ENCODE measurements at regions not wholly inside any gene's neighbourhood (a gene's known extent, or its start where the extent isn't known, plus 50 kb on each side); places are given as distances from the start of the nearest gene placed in this dataset.

DNA sequence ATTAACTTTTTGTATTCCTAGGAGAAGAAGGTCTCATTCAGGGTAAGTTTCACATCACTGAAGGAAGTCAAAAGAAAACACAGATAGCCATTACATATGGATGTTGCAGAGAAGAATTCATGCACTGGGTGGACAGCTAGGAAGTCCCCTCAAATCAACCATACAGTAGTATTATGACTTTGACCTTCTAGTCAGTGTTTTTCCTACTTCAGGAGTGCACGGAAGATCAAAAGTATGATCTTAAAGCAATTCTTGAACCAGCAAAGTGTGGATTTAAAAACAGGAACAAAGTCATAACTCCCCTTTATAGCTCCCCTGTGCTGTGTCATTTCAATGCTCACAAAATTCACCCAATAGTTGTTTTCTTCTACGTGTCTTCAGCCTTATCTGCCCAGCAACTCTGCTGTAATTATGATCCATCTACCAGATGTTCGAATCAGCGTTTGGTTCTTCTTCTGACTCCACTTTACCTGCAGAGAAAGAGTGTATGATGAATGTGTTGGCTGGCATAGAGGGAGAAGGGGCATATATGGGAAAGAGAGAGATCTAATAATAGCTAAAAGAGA lies 118.1 kb upstream of the MEIS2 start:
- ChIA-PET CTCF (no interaction called here), POLR2A (no interaction called here)
- DNase-seq (no peak), ATAC-seq (no peak)
- TF ChIP-seq, protein P1, sequence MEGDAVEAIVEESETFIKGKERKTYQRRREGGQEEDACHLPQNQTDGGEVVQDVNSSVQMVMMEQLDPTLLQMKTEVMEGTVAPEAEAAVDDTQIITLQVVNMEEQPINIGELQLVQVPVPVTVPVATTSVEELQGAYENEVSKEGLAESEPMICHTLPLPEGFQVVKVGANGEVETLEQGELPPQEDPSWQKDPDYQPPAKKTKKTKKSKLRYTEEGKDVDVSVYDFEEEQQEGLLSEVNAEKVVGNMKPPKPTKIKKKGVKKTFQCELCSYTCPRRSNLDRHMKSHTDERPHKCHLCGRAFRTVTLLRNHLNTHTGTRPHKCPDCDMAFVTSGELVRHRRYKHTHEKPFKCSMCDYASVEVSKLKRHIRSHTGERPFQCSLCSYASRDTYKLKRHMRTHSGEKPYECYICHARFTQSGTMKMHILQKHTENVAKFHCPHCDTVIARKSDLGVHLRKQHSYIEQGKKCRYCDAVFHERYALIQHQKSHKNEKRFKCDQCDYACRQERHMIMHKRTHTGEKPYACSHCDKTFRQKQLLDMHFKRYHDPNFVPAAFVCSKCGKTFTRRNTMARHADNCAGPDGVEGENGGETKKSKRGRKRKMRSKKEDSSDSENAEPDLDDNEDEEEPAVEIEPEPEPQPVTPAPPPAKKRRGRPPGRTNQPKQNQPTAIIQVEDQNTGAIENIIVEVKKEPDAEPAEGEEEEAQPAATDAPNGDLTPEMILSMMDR (IDR thresholded peaks at IDR 0.05): no peak
- Mint-ChIP-seq H3K27me3 (no peaks in the 10 kb centered on the region), H3K4me1 (ENCODE audit: low read depth) (no peaks in the 10 kb centered on the region), H3K4me3 (no peak overlapping the region), H3K9me3 (peaks cover 4% of the 10 kb centered on the region), H3K27ac (no peak overlapping the region), H3K36me3 (ENCODE audit: low read depth) (no peaks in the 10 kb centered on the region)
- intact Hi-C loops (cut with micrococcal nuclease): no loop called here

DNA sequence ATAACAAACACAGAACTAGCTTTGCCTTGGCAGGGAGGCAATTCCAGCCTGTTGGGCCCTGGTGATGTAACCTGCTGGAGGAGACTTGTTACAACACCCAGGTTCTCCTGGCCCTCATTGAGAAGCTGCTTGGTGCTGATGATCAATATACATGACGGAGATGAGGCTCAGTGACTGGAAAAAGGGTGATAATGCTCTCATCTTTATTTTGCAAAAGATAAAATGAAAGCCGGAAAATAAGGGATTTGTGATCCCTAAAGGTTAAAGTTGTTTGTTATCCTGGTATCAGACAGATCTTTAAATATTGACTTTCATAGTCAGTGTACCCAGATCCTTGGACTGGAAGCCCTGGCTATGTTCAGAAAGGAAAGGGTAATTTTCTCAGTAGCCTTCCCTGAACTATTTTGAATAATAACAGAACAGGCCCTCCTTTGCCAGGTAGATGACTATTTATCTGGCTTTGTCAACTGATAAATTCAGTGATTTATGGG lies 118.9 kb upstream of the MEIS2 start:
- CTCF ChIA-PET: no interaction called here
- ATAC-seq: no peak
- no peaks in the 10 kb centered on the region for H3K4me1 Mint-ChIP-seq (ENCODE audit: low read depth)
- H3K36me3 Mint-ChIP-seq (ENCODE audit: low read depth): no peaks in the 10 kb centered on the region
- no peak for DNase-seq
- no peak overlapping the region for H3K27ac Mint-ChIP-seq
- intact Hi-C loops (cut with micrococcal nuclease): no loop called here
- TF ChIP-seq, protein P1 (IDR thresholded peaks at IDR 0.05): no peak
- POLR2A ChIA-PET: no interaction called here
- H3K27me3 Mint-ChIP-seq: no peaks in the 10 kb centered on the region
- no peak overlapping the region for H3K4me3 Mint-ChIP-seq
- peaks cover 4% of the 10 kb centered on the region for H3K9me3 Mint-ChIP-seq

DNA sequence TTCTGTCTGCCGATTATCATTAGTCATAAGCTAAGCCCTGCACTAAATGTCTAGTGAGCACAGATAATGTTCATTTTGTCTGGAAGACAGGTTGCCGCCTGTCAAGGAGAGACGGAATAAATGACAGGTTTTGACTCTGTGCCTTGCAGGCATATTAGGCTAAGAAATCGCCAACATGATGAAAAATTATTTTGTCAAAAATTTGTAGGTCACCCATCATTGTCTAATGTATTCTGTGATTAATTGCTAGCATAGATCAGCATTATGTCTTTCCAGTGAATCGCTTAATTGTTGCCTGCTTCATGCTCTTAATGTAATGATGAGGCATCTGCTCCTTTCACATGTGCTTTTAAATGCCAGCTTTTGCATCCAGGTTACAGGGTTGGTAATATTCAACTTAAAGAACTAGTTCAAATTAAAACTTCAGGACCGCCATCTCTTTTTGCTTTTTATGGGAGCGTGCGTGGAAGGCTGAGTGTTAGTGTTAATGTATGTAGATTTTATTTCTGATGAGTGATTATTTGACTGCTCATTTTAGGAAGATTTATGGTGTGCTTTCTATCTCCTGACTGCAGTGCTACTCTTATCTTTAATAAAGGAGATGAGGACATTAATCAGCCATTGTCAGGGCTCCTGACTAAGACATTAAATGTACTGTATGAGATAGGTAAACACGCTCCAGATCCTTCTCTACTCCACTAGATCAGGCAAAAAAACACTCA lies 120.8 kb upstream of the MEIS2 start:
- H3K27ac Mint-ChIP-seq: no peak overlapping the region
- ATAC-seq (no peak), DNase-seq (no peak)
- CTCF ChIA-PET: no interaction called here
- no peaks in the 10 kb centered on the region for H3K36me3 Mint-ChIP-seq (ENCODE audit: low read depth)
- TF ChIP-seq, protein P1 (IDR thresholded peaks at IDR 0.05): no peak
- intact Hi-C loops (cut with micrococcal nuclease): no loop called here
- POLR2A ChIA-PET: no interaction called here
- H3K27me3 Mint-ChIP-seq: no peaks in the 10 kb centered on the region
- no peaks in the 10 kb centered on the region for H3K9me3 Mint-ChIP-seq
- H3K4me3 Mint-ChIP-seq: no peak overlapping the region
- no peaks in the 10 kb centered on the region for H3K4me1 Mint-ChIP-seq (ENCODE audit: low read depth)

GRCh38 chr15:37221671-37222145 lies 121.4 kb upstream of the MEIS2 start:
- ATAC-seq: no peak
- no peaks in the 10 kb centered on the region for H3K27me3 Mint-ChIP-seq
- intact Hi-C loops (cut with micrococcal nuclease): no loop called here
- H3K4me1 Mint-ChIP-seq (ENCODE audit: low read depth): no peaks in the 10 kb centered on the region
- TF ChIP-seq, protein P1 (IDR thresholded peaks at IDR 0.05): no peak
- H3K27ac Mint-ChIP-seq: no peak overlapping the region
- H3K9me3 Mint-ChIP-seq: no peaks in the 10 kb centered on the region
- no peaks in the 10 kb centered on the region for H3K36me3 Mint-ChIP-seq (ENCODE audit: low read depth)
- POLR2A ChIA-PET: no interaction called here
- DNase-seq: no peak
- CTCF ChIA-PET: no interaction called here
- H3K4me3 Mint-ChIP-seq: no peak overlapping the region

GRCh38 chr15:37223089-37223488 lies 122.7 kb upstream of the MEIS2 start:
- H3K9me3 Mint-ChIP-seq: no peaks in the 10 kb centered on the region
- no peak overlapping the region for H3K4me3 Mint-ChIP-seq
- intact Hi-C loops (cut with micrococcal nuclease): no loop called here
- ChIA-PET CTCF (no interaction called here), POLR2A (interaction anchor here (0.5 kb wide), 1 partner anchor 147 kb away, joined by 3 read pairs; no protein-coding TSS in a partner anchor)
- no peaks in the 10 kb centered on the region for H3K27me3 Mint-ChIP-seq
- no peaks in the 10 kb centered on the region for H3K36me3 Mint-ChIP-seq (ENCODE audit: low read depth)
- ATAC-seq: no peak
- TF ChIP-seq, protein P1 (IDR thresholded peaks at IDR 0.05): no peak
- DNase-seq: no peak
- no peaks in the 10 kb centered on the region for H3K4me1 Mint-ChIP-seq (ENCODE audit: low read depth)
- H3K27ac Mint-ChIP-seq: no peak overlapping the region
